HEK293T (cell line): ENCODE measurements at regions not wholly inside any gene's neighbourhood (a gene's known extent, or its start where the extent isn't known, plus 50 kb on each side); places are given as distances from the start of the nearest gene placed in this dataset.

Experiments used
- ARNT ChIP-seq: fragments of 450-650 bp; IDR thresholded peaks from 2 replicates; pipeline ENCODE4 v1.6.1; 2017; ENCODE audit warnings: mild to moderate bottlenecking
- BHLHE40 ChIP-seq: fragments of 450-650 bp; IDR thresholded peaks from 2 replicates; pipeline ENCODE4 v1.6.1; 2016; ENCODE audit warnings: mild to moderate bottlenecking, moderate library complexity, borderline replicate concordance
- CTBP1 ChIP-seq: fragments of 450-650 bp; IDR thresholded peaks from 2 replicates; pipeline ENCODE4 v1.6.1; 2016; ENCODE audit warnings: borderline replicate concordance
- ELF4 ChIP-seq: fragments of 450-650 bp; IDR thresholded peaks from 2 replicates; pipeline ENCODE4 v1.6.1; 2017; ENCODE audit warnings: antibody characterized with exemption
- FOXK2 ChIP-seq: fragments of 450-650 bp; IDR thresholded peaks from 2 replicates; pipeline ENCODE4 v1.6.1; 2016; ENCODE audit warnings: mild to moderate bottlenecking
- FOXM1 ChIP-seq: fragments of 450-650 bp; IDR thresholded peaks from 2 replicates; pipeline ENCODE4 v1.6.1; 2017; ENCODE audit warnings: mild to moderate bottlenecking, borderline replicate concordance
- HDGF ChIP-seq: fragments of 450-650 bp; IDR thresholded peaks from 2 replicates; pipeline ENCODE4 v1.6.1; 2017; ENCODE audit warnings: antibody characterized with exemption, borderline replicate concordance
- LEF1 ChIP-seq: fragments of 450-650 bp; IDR thresholded peaks from 2 replicates; pipeline ENCODE4 v1.6.1; 2017; ENCODE audit warnings: mild to moderate bottlenecking, borderline replicate concordance
- NFRKB ChIP-seq: fragments of 450-650 bp; IDR thresholded peaks from 2 replicates; pipeline ENCODE4 v1.6.1; 2016; ENCODE audit warnings: mild to moderate bottlenecking, moderate library complexity
- SP1 ChIP-seq: fragments of 450-650 bp; IDR thresholded peaks from 2 replicates; pipeline ENCODE4 v1.6.1; 2017
- TARDBP ChIP-seq: fragments of 450-650 bp; IDR thresholded peaks from 2 replicates; pipeline ENCODE4 v1.6.1; 2016
- ZNF384 ChIP-seq: fragments of 450-650 bp; IDR thresholded peaks from 2 replicates; pipeline ENCODE4 v1.6.1; 2016
- TF ChIP-seq, protein P1 (sequence below): fragments of 450-650 bp; IDR thresholded peaks from 2 replicates; pipeline ENCODE4 v1.6.1; 2016

DNA sequence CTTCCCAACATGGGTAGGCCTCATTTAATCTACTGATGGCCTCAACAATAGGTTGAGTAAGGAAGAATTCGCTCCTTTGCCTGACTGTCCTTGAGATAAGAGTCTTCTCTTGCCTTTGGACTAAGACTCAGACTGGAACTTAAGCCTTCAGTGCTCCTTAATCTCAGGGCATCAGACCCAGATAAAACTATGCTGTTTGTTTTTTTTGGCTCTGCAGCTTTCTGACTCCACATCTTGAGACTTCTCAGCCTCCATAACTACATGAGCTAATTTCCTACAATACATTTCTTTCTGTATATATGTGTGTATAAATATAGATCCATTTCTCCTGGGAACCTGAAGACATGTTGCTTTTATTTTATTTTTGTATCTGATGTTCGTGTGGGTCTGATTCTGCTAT, 1470.7 kb upstream of the PRMT6 start:
- TF ChIP-seq BHLHE40 = no peak
- TF ChIP-seq HDGF = no peak
- no peak for TF ChIP-seq NFRKB
- TF ChIP-seq ARNT = no peak
- no peak for TF ChIP-seq CTBP1
- TF ChIP-seq, protein P1, sequence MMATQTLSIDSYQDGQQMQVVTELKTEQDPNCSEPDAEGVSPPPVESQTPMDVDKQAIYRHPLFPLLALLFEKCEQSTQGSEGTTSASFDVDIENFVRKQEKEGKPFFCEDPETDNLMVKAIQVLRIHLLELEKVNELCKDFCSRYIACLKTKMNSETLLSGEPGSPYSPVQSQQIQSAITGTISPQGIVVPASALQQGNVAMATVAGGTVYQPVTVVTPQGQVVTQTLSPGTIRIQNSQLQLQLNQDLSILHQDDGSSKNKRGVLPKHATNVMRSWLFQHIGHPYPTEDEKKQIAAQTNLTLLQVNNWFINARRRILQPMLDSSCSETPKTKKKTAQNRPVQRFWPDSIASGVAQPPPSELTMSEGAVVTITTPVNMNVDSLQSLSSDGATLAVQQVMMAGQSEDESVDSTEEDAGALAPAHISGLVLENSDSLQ = no peak
- no peak for TF ChIP-seq SP1
- no peak for TF ChIP-seq ELF4
- no peak for TF ChIP-seq LEF1
- TF ChIP-seq FOXM1 = no peak
- TF ChIP-seq FOXK2 = no peak
- no peak for TF ChIP-seq ZNF384
- TF ChIP-seq TARDBP = no peak
